ENCODE measurements at regions not wholly inside any gene's neighbourhood (a gene's known extent, or its start where the extent isn't known, plus 50 kb on each side); places are given as distances from the start of the nearest gene placed in this dataset.

DNA sequence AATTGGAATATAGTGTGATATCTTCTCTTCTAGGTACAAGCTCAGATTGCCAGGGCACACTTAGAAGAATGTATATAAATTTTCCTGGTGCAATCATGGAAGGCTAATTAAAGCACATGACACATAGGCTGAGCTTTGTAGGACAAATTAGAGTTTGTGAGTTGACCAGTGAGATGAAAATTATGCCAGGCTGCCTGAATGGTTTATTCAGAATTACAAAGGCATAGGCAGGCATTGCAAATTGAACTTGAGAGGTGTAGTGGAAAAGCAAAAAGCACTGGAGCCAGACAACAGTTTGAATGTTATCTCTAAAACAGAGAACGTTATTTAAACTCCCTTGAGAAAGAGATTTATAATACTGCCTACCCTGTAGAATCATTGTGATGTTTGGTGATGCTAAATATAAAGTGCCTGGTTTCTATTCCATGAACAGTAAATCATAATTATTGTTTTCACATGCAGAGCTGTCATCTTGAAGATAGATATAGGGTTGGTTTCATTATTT lies 712.1 kb downstream of the TBC1D32 start:
- TF ChIP-seq, protein P1, sequence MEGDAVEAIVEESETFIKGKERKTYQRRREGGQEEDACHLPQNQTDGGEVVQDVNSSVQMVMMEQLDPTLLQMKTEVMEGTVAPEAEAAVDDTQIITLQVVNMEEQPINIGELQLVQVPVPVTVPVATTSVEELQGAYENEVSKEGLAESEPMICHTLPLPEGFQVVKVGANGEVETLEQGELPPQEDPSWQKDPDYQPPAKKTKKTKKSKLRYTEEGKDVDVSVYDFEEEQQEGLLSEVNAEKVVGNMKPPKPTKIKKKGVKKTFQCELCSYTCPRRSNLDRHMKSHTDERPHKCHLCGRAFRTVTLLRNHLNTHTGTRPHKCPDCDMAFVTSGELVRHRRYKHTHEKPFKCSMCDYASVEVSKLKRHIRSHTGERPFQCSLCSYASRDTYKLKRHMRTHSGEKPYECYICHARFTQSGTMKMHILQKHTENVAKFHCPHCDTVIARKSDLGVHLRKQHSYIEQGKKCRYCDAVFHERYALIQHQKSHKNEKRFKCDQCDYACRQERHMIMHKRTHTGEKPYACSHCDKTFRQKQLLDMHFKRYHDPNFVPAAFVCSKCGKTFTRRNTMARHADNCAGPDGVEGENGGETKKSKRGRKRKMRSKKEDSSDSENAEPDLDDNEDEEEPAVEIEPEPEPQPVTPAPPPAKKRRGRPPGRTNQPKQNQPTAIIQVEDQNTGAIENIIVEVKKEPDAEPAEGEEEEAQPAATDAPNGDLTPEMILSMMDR (conservative IDR thresholded peaks at IDR 0.05 in 1 of 2, IDR thresholded peaks at IDR 0.05 in 1 of 2; ENCODE audit: low read depth in 1 of 2, low read length in 2 of 2): no peak
- TF ChIP-seq EZH2 (IDR thresholded peaks at IDR 0.05; ENCODE audit: low read length, missing control alignments): no peak
